Dermis blood vessel endothelial cell (primary cell): ENCODE measurements at regions not wholly inside any gene's neighbourhood (a gene's known extent, or its start where the extent isn't known, plus 50 kb on each side); places are given as distances from the start of the nearest gene placed in this dataset.
"Not testable (repeated sequence)": the region's sequence is repeated elsewhere in the genome, so short reads cannot be mapped to it uniquely, and the experiment has no call there.

ENCODE experiments used
- DNase-seq: peaks from one replicate; pipeline ENCODE4 v3.0.0; 2010

GRCh38 chr1:273772-274171 lies 177.7 kb downstream of the OR4F29 start:
- not testable (repeated sequence) for DNase-seq

GRCh38 chr1:267815-268214 lies 183.7 kb downstream of the OR4F29 start:
- peak; percentile 78 for DNase-seq
